GM04504 (cell line): ENCODE measurements at regions not wholly inside any gene's neighbourhood (a gene's known extent, or its start where the extent isn't known, plus 50 kb on each side); places are given as distances from the start of the nearest gene placed in this dataset.
"Not testable (repeated sequence)": the region's sequence is repeated elsewhere in the genome, so short reads cannot be mapped to it uniquely, and the experiment has no call there.

Source experiments
- DNase-seq: peaks from one replicate; pipeline ENCODE4 v3.0.0-alpha.2; 2012; ENCODE audit warnings: low read depth

DNA sequence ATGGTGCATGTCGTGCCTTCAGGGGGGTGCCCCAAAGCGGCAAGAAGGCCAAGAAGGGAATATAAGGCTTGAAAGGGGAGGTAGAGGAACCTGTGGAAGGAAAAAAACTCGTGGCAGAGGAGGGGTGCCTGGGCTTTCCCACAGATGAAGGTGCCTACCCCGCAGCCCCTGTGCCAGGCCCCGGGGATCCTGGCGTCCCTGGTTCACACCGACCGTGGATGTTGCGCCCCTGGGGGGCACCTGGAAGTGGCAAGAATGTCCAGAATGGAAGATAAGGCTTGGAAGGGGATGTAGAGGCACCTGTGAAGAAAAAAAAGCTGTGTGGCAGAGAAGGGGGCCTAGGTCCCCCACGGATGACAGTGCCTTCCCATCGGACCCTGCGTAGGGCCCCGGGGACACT lies 282.2 kb downstream of the ALG10 start:
- no peak for DNase-seq

DNA sequence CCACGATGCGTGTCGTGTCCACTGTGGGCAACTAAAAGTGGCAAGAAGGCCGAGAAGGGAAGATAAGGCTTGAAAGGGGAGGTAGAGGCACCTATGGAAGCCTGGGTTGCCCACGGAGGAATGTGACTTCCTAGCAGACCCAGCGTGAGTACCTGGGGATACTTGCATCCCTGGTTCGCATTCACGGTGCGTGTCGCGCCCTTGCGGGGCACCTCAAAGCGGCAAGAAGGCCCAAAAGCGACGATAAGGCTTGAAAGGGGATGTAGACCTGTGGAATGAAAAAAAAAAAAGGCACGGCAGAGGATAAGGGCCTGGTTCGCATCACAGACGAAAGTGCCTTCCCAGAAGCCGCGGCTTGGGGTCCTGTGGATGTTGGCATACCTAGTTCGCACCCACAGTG lies 282.9 kb downstream of the ALG10 start:
- DNase-seq: no peak

DNA sequence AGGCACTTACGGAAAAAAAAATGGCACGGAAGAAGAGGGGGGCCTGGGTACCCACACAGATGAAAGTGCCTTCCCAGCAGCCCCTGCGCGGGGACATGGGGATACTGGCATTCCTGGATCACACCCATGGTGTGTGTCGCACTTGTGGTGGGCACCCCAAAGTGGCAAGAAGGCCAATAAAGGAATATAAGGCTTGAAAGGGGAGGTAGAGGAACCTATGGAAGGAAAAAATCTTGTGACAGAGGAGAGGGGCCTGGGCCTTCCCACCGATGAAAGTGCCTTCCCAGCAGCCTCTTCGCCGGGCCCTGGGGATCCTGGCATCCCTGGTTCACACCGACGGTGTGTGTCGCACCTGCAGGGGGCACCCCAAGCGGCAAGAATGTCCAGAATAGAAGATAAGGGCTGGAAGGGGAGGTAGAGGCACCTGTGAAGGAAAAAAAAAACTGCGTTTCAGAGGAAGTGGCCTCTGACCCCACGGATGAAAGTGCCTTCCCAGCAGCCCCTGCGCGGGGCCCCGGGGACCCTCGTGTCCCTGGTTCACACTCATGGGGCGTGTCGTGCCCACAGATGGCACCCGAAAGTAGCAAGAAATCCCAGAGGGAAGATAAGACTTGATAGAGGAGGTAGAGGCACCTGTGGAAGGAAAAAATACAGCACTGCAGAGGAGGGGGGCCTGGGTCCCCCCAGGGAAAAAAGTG lies 284.0 kb downstream of the ALG10 start:
- DNase-seq: no peak

DNA sequence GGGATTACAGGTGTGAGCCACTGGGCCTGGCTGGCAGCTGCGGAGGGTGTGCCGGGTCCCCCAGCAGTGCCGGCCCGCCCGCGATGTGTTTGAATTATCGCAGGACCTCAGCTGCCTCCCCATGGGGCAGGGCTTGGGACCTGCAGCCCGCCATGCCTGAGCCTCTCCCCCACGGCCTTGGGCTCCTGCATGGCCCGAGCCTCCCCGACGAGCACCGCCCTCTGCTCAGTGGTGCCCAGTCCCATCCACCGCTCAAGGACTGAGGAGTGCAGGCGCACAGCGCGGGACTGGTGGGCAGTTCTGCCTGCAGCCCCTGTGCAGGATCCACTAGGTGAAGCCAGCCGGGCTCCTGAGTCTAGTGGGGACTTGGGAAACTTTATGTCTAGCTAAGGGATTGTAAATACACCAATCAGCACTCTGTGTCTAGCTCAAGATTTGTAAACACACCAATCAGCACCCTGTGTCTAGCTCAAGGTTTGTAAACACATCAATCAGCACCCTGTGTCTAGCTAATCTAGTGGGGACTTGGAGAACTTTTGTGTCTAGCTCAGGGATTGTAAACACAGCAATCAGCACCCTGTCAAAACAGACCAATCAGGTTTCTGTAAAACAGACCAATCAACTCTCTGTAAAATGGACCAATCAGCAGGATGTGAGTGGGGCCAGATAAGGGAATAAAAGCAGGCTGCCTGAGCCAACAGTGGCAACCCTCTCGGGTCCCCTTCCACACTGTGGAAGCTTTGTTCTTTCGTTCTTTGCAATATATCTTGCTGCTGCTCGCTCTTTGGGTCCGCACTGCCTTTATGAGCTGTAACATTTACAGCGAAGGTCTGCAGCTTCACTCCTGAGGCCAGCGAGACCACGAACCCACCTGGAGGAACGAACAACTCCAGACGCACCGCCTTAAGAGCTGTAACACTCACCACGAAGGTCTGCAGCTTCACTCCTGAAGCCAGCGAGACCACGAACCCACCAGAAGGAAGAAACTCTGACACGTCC lies 287.8 kb downstream of the ALG10 start:
- DNase-seq: not testable (repeated sequence)

DNA sequence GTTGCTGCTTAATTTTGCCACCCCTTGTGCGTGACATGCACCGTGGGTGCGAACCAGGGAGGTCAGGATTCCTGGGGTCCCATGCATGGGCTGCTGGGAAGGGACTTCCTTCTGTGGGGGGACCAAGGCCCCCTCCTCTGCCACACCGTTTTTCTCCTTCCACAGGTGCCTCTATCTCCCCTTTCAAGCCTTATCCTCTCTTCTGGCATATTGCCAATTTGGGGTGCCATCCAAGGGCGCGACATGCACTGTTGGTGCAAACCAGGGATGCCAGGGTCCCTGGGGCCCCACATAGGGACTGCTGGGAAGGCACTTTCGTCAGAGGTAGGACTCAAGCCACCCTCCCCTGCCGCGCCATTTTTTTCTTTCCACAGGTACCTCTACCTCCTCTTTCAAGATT lies 289.0 kb downstream of the ALG10 start:
- DNase-seq: no peak

DNA sequence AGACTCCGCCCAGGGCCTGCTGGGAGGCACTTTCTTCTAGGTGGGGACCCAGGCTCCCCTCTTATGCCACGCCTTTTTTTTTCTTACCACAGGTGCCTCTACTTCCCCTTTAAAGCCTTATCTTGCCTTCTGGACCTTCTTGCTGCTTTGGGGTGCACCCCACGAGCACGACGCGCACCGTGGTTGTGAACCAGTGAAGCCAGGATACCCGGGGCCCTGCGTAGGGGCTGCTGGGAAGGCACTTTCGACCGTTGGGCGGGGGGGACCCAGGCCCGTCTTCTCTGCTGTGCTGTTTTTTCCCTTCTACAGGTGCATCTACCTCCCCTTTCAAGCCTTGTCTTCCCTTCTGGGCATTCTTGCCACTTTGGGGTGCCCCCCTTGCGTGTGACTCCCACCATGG lies 305.4 kb downstream of the ALG10 start:
- no peak for DNase-seq

DNA sequence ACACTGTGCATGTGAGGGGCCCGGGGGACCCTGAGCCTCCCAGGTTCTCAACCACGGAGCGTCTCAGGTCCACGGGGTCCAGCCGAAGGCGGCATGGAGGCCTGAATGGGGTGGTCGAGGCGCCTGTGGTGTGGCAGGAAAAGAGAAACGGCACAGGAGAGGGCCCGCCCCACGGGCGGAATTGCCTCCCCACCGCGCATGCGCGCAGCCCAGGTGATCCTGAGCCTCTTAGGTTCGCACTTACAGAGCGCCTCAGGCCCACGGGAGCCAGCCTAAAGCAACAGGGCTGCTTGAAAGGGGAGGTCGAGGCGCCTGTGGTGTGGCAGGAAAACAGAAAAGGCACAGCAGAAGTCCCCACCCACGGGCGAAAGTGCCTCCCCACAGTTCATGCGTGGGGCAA lies 311.0 kb downstream of the ALG10 start:
- DNase-seq: no peak

DNA sequence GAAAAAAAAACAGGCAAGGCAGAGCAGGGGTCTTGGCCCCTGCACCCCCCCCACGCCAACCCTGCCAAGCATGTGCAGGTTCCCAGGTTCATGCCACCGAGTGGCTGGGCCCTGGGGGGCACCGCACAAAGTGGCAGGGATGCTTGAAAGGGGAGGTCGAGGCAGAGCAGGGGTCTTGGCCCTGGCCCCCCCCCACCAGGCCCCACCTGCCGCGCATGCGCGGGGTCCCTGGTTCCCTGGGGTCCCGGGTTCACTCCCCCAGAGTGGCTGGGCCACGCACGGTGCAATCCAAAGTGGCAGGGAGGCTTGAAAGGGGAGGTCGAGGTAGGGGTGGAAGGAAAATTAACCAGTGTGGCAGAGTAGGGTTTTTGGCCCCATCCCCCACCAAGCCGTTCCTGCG lies 312.2 kb downstream of the ALG10 start:
- DNase-seq: no peak

DNA sequence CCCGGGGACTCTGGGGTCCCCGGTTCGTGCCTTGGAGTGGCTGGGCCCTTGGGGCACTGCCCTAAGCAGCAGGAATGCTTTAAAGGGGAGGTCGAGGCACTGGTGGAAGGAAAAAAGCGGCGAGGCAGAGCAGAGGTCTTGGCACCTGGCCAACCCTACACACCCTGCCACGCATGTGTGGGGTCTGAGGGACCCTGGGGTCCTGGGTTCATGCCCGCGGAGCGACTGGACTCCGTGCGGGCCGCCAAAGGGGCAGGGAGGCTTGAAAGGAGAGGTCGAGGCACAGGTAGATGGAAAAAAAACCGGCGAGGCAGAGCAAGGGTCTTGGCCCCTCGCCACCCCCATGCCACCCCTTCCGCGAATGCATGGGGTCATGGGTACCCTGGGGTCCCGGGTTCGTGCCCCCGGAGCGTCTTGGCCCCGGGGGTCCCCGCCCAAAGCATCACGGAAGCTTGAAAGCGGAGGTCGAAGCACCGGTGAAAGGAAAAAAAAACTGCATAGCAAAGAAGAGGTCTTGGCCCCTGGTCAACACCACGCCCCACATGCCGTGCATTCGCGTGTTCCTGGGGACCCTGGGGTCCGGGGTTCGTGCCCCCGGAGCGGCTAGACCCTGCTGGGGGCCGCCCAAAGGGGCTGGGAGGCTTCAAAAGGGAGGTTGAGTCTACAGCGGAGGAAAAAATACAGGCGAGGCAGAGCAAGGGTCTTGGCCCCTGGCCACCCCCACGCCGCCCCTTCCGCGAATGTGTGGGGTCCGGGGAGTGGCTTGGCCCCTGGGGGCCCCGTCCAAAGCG lies 312.9 kb downstream of the ALG10 start:
- DNase-seq: no peak

DNA sequence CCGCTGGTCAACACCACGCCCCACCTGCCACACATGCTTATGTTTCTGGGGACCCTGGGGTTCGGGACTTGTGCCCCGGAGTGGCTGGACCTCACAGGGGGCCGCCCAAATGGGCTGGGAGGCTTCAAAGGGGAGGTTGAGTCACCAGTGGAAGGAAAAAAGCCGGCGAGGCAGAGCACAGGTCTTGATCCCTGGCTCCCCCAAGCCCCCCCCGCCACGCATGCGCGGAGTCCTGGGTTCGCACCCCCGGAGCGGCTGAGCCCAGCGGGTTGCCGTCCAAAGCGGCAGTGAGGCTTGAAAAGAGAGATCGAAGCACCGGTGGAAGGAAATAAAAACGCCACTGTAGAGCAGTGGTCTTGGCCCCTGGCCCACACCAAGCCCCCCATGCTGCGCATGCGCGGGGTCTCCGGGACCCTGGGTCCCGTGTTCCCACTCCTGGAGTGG lies 313.5 kb downstream of the ALG10 start:
- DNase-seq: no peak

DNA sequence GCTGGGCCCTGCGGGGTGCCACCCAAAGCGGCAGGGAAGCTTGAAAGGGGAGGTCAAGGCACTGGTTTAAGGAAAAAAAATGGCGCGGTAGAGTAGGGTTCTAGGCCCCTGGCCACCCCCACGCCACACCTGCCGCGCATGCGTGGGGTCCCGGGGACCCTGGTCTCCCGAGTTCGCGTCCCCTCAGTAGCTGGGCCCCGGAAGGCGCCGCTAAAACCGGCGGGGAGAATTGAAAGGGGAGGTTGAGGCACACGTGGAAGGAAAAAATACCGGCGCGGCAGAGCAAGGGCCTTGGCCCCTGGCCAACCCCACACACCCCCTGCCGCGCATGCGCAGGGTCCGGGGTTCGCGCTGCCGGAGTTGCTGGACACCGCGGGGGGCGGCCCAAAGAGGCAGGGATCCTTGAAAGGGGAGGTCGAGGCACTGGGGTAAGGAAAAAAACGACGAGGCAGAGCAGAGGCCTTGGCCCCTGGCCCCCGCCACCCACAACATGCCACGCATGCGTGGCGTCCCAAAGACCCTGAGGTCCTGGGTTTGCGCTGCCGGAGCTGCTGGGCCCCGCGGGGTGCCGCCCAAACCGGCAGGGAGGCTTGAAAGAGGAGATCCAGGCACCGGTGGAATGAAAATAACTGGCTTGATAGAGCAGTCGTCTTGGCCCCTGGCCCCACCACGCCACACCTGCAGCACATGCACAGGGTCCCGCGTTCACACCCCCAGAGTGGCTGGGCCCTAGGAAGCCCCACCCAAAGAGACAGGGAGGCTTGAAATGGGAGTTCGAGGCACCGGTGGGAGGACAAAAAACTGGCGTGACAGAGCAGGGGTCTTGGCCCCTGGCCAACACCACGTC lies 314.5 kb downstream of the ALG10 start:
- DNase-seq: no peak

DNA sequence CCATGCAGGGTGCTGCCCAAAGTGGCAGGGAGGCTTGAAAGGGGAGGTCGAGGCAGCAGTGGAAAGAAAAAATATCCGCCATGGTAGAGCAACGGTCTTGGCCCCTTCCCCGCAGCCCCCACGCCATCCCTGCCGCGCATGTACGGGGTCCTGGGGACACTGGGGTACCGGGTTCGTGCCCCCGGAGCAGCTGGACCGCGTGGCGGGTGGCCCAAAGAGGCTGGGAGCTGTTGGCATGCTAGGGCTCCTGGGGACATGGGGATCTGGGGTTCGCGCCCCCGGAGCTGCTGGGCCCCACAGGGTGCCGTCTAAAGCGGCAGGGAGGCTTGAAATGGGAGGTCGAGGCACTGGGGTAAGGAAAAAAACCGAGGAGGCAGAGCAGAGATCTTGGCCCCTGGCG lies 316.5 kb downstream of the ALG10 start:
- DNase-seq: no peak

DNA sequence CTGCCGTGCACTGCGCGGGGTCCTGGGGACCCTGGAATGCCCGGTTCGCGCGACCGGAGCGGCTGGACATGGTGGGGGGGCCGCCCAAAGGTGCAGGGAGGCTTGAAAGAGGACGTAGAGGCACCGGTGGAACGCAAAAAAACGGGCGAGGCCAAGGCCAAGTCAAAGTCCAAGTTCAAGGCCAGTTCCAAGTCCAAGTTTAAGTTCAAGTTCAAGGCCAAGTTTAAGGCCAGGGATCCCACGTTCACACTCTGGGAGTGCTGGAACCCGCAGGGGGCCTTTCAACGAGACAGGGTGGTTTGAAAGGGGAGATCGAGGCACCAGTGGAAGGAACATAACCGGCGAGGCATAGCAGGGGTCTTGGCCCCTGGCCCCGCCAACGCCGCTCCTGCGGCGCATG lies 317.6 kb downstream of the ALG10 start:
- DNase-seq: no peak

DNA sequence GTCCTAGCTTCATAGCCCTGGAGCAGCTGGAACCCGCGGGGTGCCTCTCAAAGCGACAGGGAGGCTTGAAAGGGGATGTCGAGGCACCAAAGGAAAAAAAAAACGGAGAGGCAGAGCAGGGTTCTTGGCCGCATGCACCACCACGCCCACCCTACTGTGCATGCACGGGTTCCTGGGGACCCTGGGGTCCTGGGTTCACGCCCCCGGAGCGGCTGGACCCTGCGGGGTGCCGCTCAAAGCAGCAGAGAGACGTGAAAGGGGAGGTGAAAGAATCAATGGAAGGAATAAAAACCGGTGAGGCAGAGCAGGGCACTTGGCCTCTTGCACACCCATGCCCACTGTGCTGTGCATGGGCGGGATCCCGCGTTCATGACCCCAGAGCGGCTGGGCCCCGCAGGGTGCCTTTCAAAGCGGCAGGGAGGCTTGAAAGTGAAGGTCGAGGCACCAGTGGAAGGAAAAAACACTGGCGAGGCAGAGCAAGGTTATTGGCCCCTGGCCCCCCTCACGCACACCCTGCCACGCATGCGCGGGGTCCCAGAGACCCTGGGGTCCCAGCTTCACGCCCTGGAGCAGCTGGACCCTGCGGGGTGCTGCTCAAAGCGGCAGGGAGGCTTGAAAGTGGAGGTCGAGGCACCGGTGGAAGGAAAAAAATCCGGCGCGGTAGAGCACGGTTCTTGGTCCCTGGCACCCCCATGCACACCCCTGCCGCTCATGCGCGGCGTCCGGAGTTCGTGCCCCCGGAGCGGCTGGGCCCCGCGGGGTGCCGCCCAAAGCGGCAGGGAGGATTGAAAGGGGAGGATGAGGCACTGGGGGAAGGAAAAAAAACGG lies 318.5 kb downstream of the ALG10 start:
- no peak for DNase-seq

DNA sequence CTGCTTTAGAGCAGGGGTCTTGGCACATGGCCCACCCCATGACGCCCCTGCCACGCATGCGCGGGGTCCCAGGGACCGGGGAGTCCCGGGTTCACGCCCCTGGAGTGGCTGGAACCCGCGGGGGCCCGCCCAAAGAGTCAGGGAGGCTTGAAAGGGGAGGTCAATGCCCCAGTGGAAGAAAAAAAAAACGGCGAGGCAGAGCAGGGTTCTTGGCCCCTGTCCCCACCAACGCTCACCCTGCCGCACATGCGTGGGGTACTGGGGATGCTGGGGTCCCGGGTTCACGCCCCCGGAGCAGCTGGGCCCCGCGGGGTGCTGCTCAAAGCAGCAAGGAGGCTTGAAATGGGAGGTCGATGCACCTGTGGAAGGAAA lies 319.1 kb downstream of the ALG10 start:
- no peak for DNase-seq

DNA sequence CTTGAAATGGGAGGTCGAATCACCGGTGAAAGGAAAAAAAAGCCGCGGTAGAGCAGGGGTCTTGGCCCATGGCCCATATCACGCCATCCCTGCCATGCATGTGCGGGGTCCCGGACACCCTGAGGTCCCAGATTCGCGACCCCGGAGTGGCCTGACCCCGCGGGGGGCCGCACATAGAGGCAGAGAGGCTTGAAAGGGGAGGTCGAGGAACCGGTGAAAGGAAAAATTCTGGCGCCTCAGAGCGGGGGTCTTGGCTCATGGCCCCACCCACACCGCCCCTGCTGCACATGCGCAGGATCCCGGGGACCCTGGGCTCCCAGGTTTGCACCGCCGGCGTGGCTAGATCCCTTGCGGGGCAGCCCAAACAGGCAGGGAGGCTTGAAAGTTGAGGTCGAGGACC lies 319.8 kb downstream of the ALG10 start:
- no peak for DNase-seq

DNA sequence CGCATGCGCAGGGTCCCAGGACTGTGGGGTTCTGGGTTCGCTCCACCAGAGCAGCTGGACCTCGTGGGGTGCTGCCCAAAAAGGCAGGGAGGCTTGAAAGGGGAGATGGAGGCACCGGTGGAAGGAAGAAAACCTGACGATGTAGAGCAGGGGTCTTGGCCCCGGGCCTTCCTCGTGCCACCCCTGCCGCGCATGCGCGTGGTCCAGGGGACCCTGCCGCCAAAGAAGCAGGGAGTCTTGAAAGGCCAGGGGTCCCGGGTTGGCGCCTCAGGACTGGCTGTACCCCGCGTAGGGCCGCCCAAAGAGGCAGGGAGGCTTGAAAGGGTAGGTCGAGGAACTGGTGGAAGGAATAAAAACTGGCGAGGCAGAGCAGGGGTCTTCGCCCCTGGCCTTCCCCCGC lies 321.0 kb downstream of the ALG10 start:
- DNase-seq: no peak

DNA sequence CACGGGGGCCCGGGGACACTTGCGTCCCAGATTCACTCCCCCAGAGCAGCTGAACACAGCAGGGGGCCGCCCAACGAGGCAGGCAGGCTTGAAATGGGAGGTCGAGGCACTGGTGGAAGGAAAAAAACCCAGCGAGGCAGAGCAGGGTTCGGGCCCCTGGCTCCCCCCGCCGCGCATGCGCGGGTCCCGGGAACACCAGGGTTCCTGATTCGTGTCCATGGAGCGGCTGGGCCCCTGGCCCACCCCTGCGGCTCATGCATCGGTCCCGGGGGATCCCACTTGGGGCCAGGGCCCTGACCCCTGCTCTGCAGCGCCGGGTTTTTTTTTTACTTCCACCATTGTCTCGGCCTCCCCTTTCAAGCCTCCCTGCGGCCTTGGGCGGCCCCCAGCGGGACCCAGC lies 321.5 kb downstream of the ALG10 start:
- DNase-seq: no peak

DNA sequence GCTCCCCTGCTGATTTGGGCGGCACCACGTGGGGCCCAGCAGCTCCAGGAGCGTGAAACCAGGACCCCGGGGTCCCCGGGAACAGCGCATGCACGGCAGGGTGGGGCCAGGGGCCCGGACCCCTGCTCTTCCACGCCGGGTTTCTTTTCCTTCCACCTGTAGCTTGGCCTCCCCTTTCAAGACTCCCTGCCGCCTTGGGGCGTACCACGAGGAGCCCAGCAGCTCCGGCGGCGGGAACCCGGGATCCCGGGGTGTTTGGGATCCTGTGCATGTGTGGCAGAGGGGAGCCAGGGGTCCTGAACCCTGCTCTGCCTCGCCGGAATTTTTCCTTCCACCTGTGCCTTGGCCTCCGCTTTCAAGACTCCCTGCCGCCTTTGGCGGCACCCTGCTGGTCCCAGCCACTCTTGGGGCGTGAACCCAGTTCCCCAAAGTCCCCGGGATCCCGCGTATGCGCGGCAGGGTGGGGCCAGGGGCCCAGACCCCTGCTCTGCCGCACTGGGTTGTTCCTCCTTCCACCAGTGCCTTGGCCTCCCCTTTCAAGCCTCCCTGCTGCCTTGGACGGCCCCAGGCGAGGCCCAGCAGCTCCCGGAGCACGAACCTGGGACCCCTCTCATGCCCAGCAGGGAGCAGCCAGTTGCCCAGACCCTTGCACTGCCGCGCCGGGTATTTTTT lies 322.7 kb downstream of the ALG10 start:
- no peak for DNase-seq

DNA sequence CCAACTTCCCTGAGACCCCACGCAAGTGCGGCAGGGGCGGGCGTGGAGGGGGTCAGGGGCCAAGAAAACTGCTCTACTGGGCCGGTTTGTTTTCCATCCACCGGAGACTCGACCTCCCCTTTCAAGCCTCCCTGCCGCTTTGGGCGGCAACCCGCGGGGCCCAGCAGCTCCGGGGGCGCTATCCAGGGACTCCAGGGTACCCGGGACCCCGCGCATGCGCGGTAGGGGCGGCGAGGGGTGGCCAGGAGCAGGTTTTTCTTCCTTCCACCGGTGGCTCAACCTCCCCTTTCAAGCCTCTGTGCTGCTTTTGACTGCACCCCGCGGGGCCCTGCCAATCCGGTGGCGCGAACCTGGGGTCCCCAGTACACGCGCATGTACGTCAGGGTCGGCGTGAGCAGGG lies 323.5 kb downstream of the ALG10 start:
- DNase-seq: no peak
